WI38 (cell line): ENCODE measurements at regions not wholly inside any gene's neighbourhood (a gene's known extent, or its start where the extent isn't known, plus 50 kb on each side); places are given as distances from the start of the nearest gene placed in this dataset.

Source experiments
- H3K4me3 ChIP-seq: 2 replicates; pipeline ENCODE4 v1.5.1; 2011; ENCODE audit warnings: low read depth, mild to moderate bottlenecking, control low read depth, low read length
- CTCF ChIP-seq: IDR thresholded peaks from 2 replicates; pipeline ENCODE4 v1.5.1; 2012; ENCODE audit warnings: low read depth, mild to moderate bottlenecking, control low read depth, low read length

DNA sequence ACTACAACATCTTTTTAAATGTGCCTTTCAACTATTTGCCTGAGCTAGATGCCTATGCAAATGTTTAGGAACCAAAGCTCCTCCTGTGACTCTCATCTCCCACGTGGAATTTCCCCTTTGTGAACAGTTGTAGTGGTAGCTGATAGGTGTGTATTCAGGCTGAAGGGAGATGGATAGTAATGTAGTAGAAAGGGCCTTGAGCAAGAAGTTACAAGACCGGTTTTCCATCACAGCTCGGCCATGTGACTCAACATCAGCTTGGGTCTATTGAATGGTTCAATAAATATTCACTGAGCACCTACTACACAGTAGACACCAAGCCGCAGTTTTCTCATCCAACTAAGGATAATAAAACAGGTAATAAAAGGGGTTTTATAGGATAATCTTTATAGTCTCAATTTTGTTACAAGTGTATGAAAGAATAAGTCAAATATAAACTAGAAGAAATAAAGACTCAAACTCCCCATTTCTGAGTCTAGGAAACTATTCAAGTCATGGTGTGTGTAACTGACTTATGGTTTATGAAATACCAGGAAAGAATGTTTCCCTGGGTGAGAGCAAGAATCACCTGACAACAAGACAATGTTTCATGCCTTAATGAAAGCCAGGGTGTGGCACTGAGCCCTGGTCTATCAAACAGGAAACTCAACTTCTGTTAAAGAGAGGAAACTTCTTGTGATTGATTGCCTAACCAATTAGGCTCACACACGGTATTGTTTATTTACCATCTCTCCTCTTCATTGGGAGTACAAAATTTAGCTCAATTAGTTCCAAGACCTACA is 187.1 kb upstream of the SPEF2 start:
- no peak for TF ChIP-seq CTCF
- H3K4me3 ChIP-seq = no peak overlapping the region

- no peak for TF ChIP-seq CTCF
- H3K4me3 ChIP-seq = no peak overlapping the region
These were observed 189.9 kb upstream of the PRLR start for GRCh38 chr5:35420200-35420599.

DNA sequence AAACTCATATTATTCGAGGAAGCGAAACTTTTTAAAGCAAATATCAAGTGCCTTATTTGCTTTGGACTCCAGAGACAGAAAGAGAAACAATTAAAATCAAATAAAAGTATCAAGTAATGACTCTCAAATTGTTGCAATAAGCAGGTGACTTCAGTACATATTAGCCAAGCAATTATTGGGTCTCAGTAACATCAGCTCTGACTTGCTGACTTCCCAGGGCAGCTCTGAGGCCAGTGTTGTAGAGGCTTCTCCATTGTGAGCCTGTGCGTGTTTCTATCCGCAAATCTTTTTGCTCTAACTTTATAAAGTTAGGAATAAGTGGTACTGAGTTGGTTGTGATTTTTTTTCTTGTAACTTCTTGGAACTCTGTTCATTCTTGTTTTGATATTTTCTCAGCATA is 186.8 kb upstream of the PRLR start:
- no peak for TF ChIP-seq CTCF
- H3K4me3 ChIP-seq = no peak overlapping the region

GRCh38 chr5:35416217-35416988 is 186.1 kb upstream of the PRLR start:
- H3K4me3 ChIP-seq = no peak overlapping the region
- no peak for TF ChIP-seq CTCF

GRCh38 chr5:35415309-35415708 is 185.0 kb upstream of the PRLR start:
- no peak for TF ChIP-seq CTCF
- H3K4me3 ChIP-seq = no peak overlapping the region

DNA sequence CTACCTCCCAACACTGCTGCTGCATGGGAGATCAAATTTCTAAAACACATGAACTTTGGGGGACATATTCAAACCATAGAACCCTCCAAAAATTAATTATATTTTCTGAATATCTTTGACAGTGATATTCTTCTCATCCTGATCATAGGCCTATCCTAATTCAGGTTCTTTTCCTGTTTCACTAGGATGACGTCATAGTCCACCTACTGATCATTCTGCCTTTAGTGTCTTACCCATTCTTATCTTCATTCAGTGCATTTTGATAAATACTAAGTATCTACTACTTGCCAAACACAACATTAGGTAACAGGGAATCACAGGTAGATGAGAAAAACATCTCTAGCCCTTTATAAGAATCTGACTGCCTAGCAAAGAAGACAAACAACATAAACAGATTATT is 179.1 kb upstream of the PRLR start:
- no peak for TF ChIP-seq CTCF
- H3K4me3 ChIP-seq = no peak overlapping the region

DNA sequence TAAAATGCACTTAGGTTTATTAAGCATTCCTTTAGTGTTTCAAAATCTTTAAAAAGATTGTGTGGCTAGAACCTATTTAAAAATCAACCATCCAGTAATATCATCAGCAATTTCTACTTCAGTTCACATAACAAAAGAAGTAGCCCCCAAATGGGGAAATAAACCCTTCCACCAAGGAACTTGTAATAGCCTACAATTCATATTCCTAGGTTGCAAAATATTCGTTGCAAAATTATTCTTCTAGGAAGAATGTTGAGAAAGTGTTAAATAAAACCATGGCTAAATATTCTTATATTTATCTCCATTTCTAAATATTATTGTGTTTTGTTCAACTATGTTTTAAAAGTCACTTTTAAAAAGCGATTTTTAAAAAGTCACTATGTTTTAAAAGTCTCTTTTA is 177.9 kb upstream of the PRLR start:
- TF ChIP-seq CTCF = no peak
- H3K4me3 ChIP-seq = no peak overlapping the region
